C4-2B (cell line): ENCODE measurements at regions not wholly inside any gene's neighbourhood (a gene's known extent, or its start where the extent isn't known, plus 50 kb on each side); places are given as distances from the start of the nearest gene placed in this dataset.

Experiments
- H3K27ac ChIP-seq: fragments of 450-650 bp; 2 replicates; pipeline ENCODE4 v1.5.1; 2017
- CTCF ChIP-seq: fragments of 450-650 bp; conservative IDR thresholded peaks from 2 replicates; pipeline ENCODE4 v1.5.1; 2017; ENCODE audit warnings: mild to moderate bottlenecking
- ZFX ChIP-seq: fragments of 450-650 bp; IDR thresholded peaks from 2 replicates; pipeline ENCODE4 v1.6.1; 2017

GRCh38 chr4:127425202-127425845 lies 207.4 kb upstream of the INTU start:
- no peak overlapping the region for H3K27ac ChIP-seq
- no peak for TF ChIP-seq ZFX
- no peak for TF ChIP-seq CTCF

GRCh38 chr4:127425851-127426250 lies 206.9 kb upstream of the INTU start:
- no peak for TF ChIP-seq ZFX
- TF ChIP-seq CTCF: no peak
- no peak overlapping the region for H3K27ac ChIP-seq

GRCh38 chr4:127441571-127441970 lies 191.2 kb upstream of the INTU start:
- TF ChIP-seq ZFX (no peak), CTCF (no peak)
- H3K27ac ChIP-seq: no peak overlapping the region

GRCh38 chr4:127445471-127445870 lies 187.3 kb upstream of the INTU start:
- H3K27ac ChIP-seq: no peak overlapping the region
- no peak for TF ChIP-seq ZFX

GRCh38 chr4:127446427-127446885 lies 186.3 kb upstream of the INTU start:
- TF ChIP-seq ZFX: no peak
- TF ChIP-seq CTCF: no peak
- H3K27ac ChIP-seq: no peak overlapping the region

- no peak overlapping the region for H3K27ac ChIP-seq
- TF ChIP-seq ZFX: no peak
- TF ChIP-seq CTCF: no peak
These were observed 183.8 kb upstream of the INTU start for GRCh38 chr4:127448986-127449385.

GRCh38 chr4:127449449-127449848 lies 183.3 kb upstream of the INTU start:
- TF ChIP-seq CTCF: no peak
- no peak for TF ChIP-seq ZFX

GRCh38 chr4:127450276-127450675 lies 182.5 kb upstream of the INTU start:
- TF ChIP-seq ZFX (no peak), CTCF (no peak)
- no peak overlapping the region for H3K27ac ChIP-seq

More at GRCh38 chr4:127449449-127449848, 183.3 kb upstream of the INTU start:
- H3K27ac ChIP-seq: no peak overlapping the region
